Lower leg skin (tissue), 3 donors: ENCODE measurements at regions not wholly inside any gene's neighbourhood (a gene's known extent, or its start where the extent isn't known, plus 50 kb on each side); places are given as distances from the start of the nearest gene placed in this dataset.

Experiments
- POLR2A ChIP-seq, 2 donors: fragments of 450-650 bp; IDR thresholded peaks; one replicate each; pipeline ENCODE4 v1.6.1; 2016 to 2017; ENCODE audit warnings: antibody characterized with exemption in 2 of 2, mild to moderate bottlenecking in 1 of 2, moderate library complexity in 1 of 2
- TF ChIP-seq, protein P1 (sequence below), 3 donors: fragments of 450-650 bp; IDR thresholded peaks; one replicate each; pipeline ENCODE4 v1.5.1; 2016; ENCODE audit warnings: antibody characterized with exemption in 3 of 3, mild to moderate bottlenecking in 3 of 3, moderate library complexity in 2 of 3

DNA sequence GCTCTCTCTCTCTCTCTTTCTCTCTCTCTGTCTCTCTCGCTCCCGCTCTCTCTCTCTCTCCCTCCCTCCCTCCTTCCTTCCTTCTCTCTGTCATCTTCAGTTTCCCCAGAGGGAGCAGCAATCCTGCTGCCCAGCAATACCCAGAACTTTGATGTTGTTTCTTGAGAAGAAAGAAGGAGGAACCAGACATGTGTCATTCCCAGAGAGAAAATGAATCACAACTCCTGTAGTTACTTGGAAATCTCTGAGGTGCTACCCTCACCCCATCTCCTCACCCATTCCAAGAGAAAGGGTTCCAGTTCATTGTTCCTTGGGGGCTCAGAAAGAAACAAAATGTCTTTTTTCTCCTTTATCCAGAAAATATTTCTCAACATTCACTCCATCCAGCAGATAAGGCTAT is 449.1 kb downstream of the TNS1 start:
- TF ChIP-seq, protein P1, sequence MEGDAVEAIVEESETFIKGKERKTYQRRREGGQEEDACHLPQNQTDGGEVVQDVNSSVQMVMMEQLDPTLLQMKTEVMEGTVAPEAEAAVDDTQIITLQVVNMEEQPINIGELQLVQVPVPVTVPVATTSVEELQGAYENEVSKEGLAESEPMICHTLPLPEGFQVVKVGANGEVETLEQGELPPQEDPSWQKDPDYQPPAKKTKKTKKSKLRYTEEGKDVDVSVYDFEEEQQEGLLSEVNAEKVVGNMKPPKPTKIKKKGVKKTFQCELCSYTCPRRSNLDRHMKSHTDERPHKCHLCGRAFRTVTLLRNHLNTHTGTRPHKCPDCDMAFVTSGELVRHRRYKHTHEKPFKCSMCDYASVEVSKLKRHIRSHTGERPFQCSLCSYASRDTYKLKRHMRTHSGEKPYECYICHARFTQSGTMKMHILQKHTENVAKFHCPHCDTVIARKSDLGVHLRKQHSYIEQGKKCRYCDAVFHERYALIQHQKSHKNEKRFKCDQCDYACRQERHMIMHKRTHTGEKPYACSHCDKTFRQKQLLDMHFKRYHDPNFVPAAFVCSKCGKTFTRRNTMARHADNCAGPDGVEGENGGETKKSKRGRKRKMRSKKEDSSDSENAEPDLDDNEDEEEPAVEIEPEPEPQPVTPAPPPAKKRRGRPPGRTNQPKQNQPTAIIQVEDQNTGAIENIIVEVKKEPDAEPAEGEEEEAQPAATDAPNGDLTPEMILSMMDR (IDR thresholded peaks at IDR 0.05): no peak
- TF ChIP-seq POLR2A (IDR thresholded peaks at IDR 0.05): no peak
